ENCODE measurements at regions not wholly inside any gene's neighbourhood (a gene's known extent, or its start where the extent isn't known, plus 50 kb on each side); places are given as distances from the start of the nearest gene placed in this dataset.

- DNase-seq, result no peak
Measured at GRCh38 chr13:59527500-59527899, 636.2 kb downstream of the DIAPH3 start.

GRCh38 chr13:59531571-59532091 lies 632.1 kb downstream of the DIAPH3 start:
- peak; percentile 77 for DNase-seq

GRCh38 chr13:59532405-59532804 lies 631.3 kb downstream of the DIAPH3 start:
- no peak for DNase-seq

GRCh38 chr13:59533561-59534555 lies 629.9 kb downstream of the DIAPH3 start:
- no peak for DNase-seq

DNA sequence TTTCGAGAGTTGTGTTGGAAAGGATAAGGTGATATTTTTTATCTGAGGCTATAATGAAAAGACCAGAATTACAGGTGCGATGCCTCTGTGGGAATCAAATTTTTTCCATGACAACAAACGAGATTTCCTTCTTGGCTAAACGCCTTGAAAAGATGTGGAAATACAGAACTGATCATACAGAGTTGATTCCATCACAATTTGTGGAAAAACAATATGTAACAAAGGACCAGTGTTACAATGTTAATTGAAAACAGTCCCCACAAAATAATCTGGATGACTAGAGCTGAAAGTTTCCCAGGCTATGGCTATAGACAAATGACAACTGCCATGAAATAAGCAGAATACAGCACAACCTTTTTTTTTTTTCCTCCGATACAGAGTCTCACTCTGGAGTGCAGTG lies 628.9 kb downstream of the DIAPH3 start:
- no peak for DNase-seq

- no peak for DNase-seq
Measured at GRCh38 chr13:59537500-59537899, 626.2 kb downstream of the DIAPH3 start.

- DNase-seq, result no peak
Measured at GRCh38 chr13:59538512-59538911, 625.2 kb downstream of the DIAPH3 start.

- DNase-seq, result no peak
Measured at GRCh38 chr13:59542303-59542702, 621.4 kb downstream of the DIAPH3 start.

DNA sequence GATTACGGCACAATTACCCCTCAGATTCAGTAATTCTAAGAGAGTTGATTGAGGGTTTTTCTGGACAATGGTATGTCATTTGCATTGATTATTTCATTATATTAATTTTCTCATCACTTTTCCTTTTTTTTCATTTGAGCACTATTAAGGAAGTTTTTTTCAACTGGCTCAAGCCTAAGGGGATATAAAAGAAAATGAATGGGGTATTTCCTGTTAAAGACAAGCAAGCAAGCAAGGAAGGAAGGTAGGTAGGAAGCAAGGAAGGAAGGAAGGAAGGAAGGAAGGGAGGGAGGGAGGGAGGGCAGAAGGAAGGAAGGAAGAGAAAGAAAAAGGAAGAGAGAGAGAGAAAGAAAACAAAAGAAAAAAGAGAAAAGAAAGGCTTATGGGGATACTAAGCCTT lies 620.3 kb downstream of the DIAPH3 start:
- no peak for DNase-seq

- no peak for DNase-seq
Measured at GRCh38 chr13:59545007-59545406, 618.7 kb downstream of the DIAPH3 start.

DNA sequence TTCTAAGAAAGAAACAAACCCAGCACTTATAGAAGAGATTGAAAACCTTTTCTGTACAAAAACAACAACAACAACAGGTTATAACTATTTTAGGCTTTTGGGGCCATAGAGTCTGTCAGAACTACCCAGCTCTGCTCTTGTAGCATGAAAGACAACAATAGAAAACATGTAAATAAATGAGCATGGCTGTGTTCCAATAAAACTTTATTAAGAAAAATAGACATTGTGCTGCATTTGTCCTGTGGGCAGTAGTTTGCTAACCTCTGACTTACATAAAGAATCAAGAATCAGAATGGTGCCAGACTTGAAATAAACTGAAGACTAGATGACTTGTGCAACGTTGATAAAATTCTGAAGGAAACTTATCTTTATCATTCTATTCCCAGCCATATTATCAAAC lies 617.5 kb downstream of the DIAPH3 start:
- DNase-seq, result no peak

DNA sequence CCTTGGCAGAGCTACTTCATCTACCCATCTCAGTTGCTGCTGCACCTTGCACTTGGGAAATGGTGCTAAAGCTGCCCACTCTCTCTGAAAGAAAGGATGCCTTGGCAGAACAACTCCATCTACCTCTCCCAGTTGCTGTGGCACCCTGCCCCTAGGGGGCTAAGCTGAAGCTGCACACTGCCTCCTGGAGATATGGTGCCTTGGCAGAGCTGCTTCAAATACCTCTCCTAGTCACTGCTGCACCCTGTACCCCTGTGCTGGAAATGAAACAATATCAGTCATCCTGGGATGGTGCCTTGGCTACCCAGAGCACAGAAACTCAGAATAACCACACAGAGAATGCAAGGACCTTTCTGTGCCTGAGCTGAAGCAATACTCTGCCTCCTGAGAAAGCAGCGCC lies 615.8 kb downstream of the DIAPH3 start:
- no peak for DNase-seq

DNA sequence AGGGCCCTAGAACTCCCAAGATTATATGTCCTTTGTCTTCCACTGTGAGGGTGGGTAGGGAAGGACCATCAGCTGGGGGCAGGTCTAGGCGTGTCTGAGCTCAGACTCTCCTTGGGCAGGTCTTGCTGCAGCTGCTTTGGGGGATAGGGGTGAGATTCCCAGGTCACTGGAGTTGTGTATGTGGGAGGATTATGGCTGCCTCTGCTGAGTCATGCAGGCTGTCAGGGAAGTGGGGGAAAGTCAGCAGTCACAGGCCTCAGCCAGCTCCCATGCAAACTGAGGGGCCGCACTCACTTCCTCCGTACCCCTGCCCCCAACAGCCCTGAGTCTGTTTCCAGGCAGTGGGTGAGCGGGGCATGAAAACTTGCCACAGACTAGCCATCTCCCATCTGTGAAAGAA lies 600.8 kb downstream of the DIAPH3 start:
- DNase-seq, result no peak

- DNase-seq, result no peak
Measured at GRCh38 chr13:59566561-59566960, 597.2 kb downstream of the DIAPH3 start.

GRCh38 chr13:59568306-59568705 lies 595.4 kb downstream of the DIAPH3 start:
- no peak for DNase-seq

GRCh38 chr13:59570204-59570603 lies 593.5 kb downstream of the DIAPH3 start:
- no peak for DNase-seq

DNA sequence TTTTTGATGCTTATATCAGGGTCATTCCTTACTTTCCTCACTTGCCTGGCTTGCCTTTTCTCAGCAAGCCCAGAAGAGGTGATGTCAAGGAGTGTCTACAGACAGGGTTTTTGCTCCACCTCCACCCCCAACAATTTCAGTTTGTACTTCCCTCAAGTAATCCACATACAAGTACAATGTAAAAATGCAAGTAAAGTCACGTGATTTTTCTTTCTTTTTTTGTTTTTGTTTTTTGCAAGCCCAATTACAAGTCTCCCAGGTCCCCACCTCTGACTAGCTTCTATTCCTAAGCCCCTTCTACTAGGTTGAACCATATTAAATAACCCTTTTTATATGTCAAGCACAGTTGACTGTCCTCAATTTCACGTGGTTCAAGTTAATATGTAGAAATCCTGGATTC lies 579.6 kb downstream of the DIAPH3 start:
- DNase-seq, result no peak

DNA sequence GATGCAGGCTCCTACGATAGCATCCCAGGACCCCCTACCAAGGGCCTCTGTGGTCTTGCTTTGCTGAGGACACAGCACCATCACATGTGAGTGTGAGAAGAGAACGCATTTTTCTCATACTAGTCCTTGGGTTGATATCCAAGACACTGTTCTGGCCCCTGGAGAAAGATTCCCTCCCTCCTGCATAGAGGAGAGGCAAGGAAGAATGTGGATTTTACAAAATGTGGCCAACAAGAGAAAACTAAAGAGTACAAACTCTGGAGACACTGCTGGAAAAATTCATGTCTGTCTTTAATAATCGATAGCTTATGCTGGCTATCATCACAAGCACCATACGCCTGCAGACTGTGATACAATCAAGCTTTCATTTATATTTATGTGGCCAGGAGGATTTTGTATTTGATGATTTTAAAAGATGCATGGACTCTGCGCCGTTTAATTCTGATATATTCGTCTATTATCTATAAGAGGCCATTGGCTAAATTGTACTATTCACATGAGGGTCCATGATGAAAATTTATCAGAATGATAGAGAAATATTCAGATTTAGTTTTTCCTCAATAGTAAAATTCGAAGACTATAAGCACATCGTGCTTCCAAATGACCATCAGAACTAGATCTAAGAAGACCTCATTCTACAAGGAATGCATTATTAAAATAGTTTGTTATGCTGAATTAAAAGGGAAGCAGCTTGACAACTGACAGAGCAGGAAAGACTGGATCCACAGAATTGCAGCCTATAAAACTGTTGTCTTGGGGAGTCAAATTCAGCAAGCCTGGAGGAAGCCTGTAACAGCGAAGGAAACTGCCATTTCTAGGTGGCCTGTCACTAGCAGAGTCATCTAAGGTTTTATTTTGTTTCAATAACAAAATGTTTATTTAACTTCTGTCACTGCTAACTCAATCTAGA lies 578.7 kb downstream of the DIAPH3 start:
- DNase-seq, result no peak

DNA sequence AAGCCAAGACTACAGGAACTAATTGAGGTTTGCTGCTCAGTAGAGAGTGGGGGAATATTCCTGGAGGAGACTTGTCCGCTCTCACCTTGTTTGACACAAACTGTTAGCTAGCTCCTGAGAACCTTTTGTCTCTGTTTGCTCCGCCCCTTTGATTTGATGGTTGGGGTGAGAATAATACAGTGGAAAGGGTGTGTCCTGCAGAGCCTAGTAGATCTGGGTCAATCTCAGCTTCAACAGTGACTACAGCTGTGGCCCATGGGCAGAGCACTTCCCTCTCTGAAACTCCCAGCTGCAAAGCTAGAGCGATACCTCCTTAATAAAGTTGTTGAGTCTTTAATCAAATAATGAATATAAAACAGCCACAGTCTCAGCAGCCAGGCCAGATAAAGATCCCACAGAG lies 576.7 kb downstream of the DIAPH3 start:
- no peak for DNase-seq

DNA sequence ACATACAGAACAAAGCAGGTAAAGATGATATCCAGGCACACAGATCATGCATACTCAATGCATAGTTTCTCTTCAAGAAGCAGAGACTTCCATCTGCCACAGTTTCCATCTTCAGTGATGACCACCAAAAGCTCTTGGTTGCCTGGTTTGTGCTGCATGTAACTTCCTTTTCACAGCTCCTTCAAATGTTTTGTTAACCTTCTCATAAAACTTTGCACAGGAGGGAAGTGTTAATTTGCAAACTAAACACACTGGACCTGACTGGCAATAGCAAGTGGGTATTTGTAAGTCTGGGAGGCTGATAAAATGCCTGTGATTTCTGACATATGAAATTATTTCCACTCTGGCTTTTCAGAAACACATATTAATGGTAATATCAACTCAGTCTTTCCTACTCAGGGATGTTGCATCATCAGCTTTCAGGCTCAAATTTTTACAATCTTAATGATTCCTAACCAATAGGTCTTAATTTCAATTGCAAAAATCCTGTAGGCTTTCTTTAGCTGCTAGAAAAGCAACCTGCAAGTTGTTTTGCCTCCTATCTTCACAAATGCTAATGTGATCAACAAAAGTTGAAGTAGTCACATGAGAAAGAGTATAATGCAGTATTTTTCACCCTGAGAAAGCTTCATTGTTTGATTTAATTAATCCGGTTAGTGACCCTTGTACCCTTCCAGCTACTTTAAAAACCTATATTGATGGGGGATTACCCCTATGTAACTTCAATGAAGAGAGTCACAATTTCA lies 575.6 kb downstream of the DIAPH3 start:
- no peak for DNase-seq

GRCh38 chr13:59588717-59589067 lies 575.0 kb downstream of the DIAPH3 start:
- DNase-seq, result no peak

DNA sequence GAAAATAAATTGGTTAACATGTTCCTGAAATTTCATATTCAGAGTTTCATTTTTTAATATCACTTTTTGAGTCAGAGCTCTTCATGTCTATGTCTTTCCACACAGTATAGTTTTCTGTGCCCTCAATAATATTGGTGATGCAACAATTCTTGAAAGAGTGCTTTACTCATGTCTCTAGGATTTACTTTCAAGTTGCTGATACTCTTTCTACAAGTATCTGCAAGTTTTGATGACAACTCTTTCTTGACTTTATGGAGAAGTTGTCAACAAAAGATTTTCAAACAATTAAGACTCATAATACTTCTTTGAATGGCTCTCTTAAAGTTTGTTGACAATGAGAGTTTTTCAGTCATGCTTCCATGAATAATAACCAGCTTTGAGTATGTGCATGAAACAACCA lies 561.7 kb downstream of the DIAPH3 start:
- DNase-seq, result no peak

DNA sequence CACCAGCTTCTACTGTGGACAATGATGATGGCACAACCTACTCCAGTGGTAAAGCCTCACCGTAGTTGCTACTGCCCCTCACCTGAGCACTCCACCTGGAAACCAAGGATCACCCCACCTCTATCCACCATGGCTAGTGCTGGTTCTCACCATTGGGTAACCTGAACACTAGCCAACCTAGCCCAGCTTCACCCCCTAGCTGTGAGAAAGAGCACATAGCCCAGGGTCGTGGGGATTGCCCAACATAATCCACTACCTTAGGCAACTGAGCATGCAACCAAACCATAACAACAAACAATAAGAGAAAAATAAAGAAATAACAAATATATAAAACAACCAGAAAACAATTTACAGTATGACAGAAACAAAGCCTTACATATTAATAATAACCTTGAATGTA lies 560.1 kb downstream of the DIAPH3 start:
- no peak for DNase-seq

Measured in fibroblast of upper back skin (primary cell).